DOHH2 (cell line): ENCODE measurements at regions not wholly inside any gene's neighbourhood (a gene's known extent, or its start where the extent isn't known, plus 50 kb on each side); places are given as distances from the start of the nearest gene placed in this dataset.

Experiments
- H3F3A ChIP-seq: fragments of 200-600 bp; sonication (generic), shearing (Covaris generic); 2 replicates; pipeline ENCODE4 v1.6.0; 2016; ENCODE audit warnings: antibody characterized with exemption, mild to moderate bottlenecking; ENCODE audit not compliant: control insufficient read depth, insufficient read depth
- H3K27ac ChIP-seq: fragments of 200-600 bp; sonication (generic); 2 replicates; pipeline ENCODE4 v1.5.1; 2014; ENCODE audit warnings: low read depth, mild to moderate bottlenecking, low read length, moderate library complexity
- H3K27me3 ChIP-seq: fragments of 200-600 bp; sonication (generic); 2 replicates; pipeline ENCODE4 v1.6.1; 2014; ENCODE audit warnings: mild to moderate bottlenecking, low read length, mixed read lengths; ENCODE audit not compliant: control insufficient read depth
- H3K36me3 ChIP-seq: fragments of 200-600 bp; sonication (generic); 2 replicates; pipeline ENCODE4 v1.6.1; 2014; ENCODE audit warnings: mild to moderate bottlenecking, low read length, moderate library complexity, mixed read lengths; ENCODE audit not compliant: control insufficient read depth
- H3K4me1 ChIP-seq: fragments of 200-600 bp; sonication (generic); 2 replicates; pipeline ENCODE4 v1.6.1; 2014; ENCODE audit warnings: mild to moderate bottlenecking, low read length, mixed read lengths; ENCODE audit not compliant: control insufficient read depth
- H3K4me2 ChIP-seq: fragments of 200-600 bp; sonication (generic); 2 replicates; pipeline ENCODE4 v1.6.0; 2014; ENCODE audit warnings: mild to moderate bottlenecking, low read length, moderate library complexity
- H3K4me3 ChIP-seq: fragments of 200-600 bp; sonication (generic); 2 replicates; pipeline ENCODE4 v1.5.1; 2014; ENCODE audit warnings: mild to moderate bottlenecking, low read length, mixed read lengths
- H3K79me2 ChIP-seq: fragments of 200-600 bp; sonication (generic); 2 replicates; pipeline ENCODE4 v1.6.1; 2014; ENCODE audit warnings: mild to moderate bottlenecking, low read length, mixed read lengths; ENCODE audit not compliant: control insufficient read depth
- H3K9me2 ChIP-seq: fragments of 200-600 bp; sonication (generic); replicated peaks from 2 replicates; pipeline ENCODE4 v1.6.1; 2014; ENCODE audit warnings: mild to moderate bottlenecking, low read length, mixed read lengths; ENCODE audit not compliant: control insufficient read depth
- H3K9me3 ChIP-seq: fragments of 200-600 bp; sonication (generic); 2 replicates; pipeline ENCODE4 v1.6.1; 2014; ENCODE audit warnings: antibody characterized with exemption, low read length, mixed read lengths; ENCODE audit not compliant: control insufficient read depth, insufficient read depth
- H4K20me1 ChIP-seq: fragments of 200-600 bp; sonication (generic); 2 replicates; pipeline ENCODE4 v1.6.0; 2014; ENCODE audit warnings: low read depth, mild to moderate bottlenecking, antibody characterized with exemption, low read length, moderate library complexity; ENCODE audit not compliant: control insufficient read depth, insufficient read depth
- EZH2phosphoT487 ChIP-seq: fragments of 200-600 bp; sonication (generic); IDR thresholded peaks from 2 replicates; pipeline ENCODE4 v1.6.1; 2017; ENCODE audit warnings: borderline replicate concordance, mild to moderate bottlenecking, antibody characterized with exemption, low read length, moderate library complexity, mixed read lengths
- TF ChIP-seq, protein P1 (sequence below): fragments of 200-600 bp; sonication (generic); IDR thresholded peaks from one replicate; pipeline ENCODE4 v1.5.1; 2014; ENCODE audit warnings: antibody characterized with exemption, mild to moderate bottlenecking, low read depth, low read length; ENCODE audit not compliant: poor library complexity, severe bottlenecking

DNA sequence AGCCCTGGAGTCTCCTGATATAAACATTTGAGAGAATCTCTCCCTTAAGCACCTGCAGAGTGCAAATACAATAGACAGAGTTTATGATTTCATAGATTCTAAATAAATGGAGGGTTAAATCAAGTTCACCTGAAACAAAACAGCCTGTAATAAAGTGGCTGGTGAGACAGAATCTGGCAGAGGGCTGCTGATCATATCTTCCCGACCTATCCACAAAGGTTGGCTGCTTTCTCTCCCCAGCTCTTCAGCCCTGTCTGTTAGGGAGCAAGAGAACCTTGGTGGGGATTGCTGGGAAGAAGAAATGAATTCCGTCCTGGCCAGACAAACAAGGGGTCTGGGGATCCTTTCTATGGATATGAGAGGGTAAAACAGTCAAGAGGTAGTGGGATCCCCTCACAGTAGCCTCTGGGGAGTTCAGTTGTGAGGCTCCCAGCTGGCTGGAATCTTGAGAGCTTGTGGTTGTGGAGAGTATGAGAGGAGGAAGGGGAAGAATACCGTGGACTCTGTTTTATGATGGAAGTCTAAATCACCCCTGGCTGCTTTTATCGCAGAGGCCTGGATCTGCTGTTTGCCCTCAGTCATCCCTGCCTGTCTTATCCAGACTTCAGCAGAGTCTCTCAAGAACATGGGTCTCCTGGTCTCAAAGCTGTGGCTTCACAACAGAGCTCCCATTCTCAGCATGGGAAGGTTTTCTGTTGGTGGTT lies 451.3 kb downstream of the NTRK3 start:
- no peaks in the 10 kb centered on the region for H3K79me2 ChIP-seq
- no peaks in the 10 kb centered on the region for H3K36me3 ChIP-seq
- no peaks in the 10 kb centered on the region for H3F3A ChIP-seq
- H3K4me2 ChIP-seq = no peak overlapping the region
- no peak overlapping the region for H3K27ac ChIP-seq
- no peaks in the 10 kb centered on the region for H3K4me1 ChIP-seq
- H3K9me2 ChIP-seq = no peaks in the 10 kb centered on the region
- no peak overlapping the region for H3K4me3 ChIP-seq
- no peaks in the 10 kb centered on the region for H3K9me3 ChIP-seq
- no peaks in the 10 kb centered on the region for H3K27me3 ChIP-seq
- TF ChIP-seq EZH2phosphoT487 = no peak
- TF ChIP-seq, protein P1, sequence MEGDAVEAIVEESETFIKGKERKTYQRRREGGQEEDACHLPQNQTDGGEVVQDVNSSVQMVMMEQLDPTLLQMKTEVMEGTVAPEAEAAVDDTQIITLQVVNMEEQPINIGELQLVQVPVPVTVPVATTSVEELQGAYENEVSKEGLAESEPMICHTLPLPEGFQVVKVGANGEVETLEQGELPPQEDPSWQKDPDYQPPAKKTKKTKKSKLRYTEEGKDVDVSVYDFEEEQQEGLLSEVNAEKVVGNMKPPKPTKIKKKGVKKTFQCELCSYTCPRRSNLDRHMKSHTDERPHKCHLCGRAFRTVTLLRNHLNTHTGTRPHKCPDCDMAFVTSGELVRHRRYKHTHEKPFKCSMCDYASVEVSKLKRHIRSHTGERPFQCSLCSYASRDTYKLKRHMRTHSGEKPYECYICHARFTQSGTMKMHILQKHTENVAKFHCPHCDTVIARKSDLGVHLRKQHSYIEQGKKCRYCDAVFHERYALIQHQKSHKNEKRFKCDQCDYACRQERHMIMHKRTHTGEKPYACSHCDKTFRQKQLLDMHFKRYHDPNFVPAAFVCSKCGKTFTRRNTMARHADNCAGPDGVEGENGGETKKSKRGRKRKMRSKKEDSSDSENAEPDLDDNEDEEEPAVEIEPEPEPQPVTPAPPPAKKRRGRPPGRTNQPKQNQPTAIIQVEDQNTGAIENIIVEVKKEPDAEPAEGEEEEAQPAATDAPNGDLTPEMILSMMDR = no peak
- H4K20me1 ChIP-seq = no peaks in the 10 kb centered on the region

DNA sequence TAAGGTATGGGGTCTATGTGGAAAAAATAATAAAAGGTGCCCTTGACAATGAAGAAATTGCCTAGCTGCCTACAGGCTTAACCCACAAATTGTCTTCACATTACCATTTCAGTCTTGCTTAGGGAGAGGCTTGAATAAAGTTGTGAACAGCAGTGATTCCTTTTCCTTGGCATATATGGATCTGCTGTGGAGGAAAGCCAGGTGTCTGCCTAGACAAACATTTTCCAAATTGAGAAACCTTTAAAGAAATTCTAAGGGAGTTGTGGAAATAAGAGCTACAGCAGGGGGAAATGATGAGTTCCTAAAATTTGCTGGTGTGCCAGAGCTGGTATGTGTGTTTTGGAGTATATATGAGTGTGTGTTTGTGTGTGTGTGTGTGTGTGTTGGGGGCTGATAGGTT lies 452.1 kb downstream of the NTRK3 start:
- H3K4me1 ChIP-seq = no peaks in the 10 kb centered on the region
- no peaks in the 10 kb centered on the region for H4K20me1 ChIP-seq
- H3K27ac ChIP-seq = no peak overlapping the region
- H3K27me3 ChIP-seq = no peaks in the 10 kb centered on the region
- H3F3A ChIP-seq = no peaks in the 10 kb centered on the region
- no peaks in the 10 kb centered on the region for H3K9me2 ChIP-seq
- H3K4me2 ChIP-seq = no peak overlapping the region
- H3K79me2 ChIP-seq = no peaks in the 10 kb centered on the region
- H3K4me3 ChIP-seq = no peak overlapping the region
- no peak for TF ChIP-seq EZH2phosphoT487
- TF ChIP-seq, protein P1 = no peak
- H3K9me3 ChIP-seq = no peaks in the 10 kb centered on the region
- H3K36me3 ChIP-seq = no peaks in the 10 kb centered on the region

DNA sequence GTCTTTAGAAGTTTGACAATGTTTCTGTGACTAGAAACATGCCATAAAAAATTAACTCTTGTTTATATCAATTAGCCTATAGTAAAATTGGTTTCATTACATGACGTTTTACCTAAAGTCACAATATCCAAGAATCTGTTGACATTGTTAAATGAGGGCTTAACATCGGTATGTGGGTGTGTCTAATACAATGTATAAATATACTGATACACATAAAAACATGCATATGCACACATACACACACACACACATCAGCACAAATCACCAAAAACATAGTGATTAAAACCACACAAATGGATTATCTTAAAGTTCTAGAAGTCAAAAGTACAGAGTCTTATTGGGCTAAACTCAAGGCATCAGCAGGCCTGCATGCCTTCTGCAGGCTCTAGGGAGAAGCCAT lies 456.7 kb downstream of the NTRK3 start:
- no peak for TF ChIP-seq EZH2phosphoT487
- TF ChIP-seq, protein P1 = no peak
- Histone ChIP-seq H3K4me1 (no peaks in the 10 kb centered on the region), H3K36me3 (no peaks in the 10 kb centered on the region), H3K9me2 (no peaks in the 10 kb centered on the region), H3K4me3 (no peak overlapping the region), H3K9me3 (no peaks in the 10 kb centered on the region), H3K79me2 (no peaks in the 10 kb centered on the region), H3K27ac (no peak overlapping the region), H3K27me3 (no peaks in the 10 kb centered on the region), H3F3A (no peaks in the 10 kb centered on the region), H3K4me2 (no peak overlapping the region), H4K20me1 (no peaks in the 10 kb centered on the region)
